NCI-H2081 (cell line): ENCODE measurements at regions not wholly inside any gene's neighbourhood (a gene's known extent, or its start where the extent isn't known, plus 50 kb on each side); places are given as distances from the start of the nearest gene placed in this dataset.
"Not testable (repeated sequence)": the region's sequence is repeated elsewhere in the genome, so short reads cannot be mapped to it uniquely, and the experiment has no call there.

ENCODE experiments used
- DNase-seq, 2 experiments: peaks; one replicate each; lab custom pipeline; 2025; lab: John Stamatoyannopoulos, UW

DNA sequence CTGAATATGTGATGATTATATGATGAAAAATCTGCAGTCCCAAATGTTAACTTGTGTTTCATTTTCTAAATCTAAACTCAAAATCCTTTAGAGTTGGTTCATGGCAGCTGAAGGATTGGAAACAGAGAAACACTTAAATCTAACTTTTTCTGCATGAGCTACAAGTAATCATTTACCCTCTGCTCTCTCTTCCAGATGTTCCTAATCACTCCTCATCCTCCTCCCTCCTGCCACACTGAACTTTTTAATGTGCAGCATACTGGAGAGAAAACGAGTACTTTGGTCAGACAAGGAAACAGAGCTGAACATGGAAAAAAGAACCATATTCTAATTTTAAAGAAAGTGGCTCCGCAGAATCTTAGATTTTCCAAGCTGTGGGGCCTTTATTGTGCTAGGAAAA is 321.2 kb upstream of the COL8A1 start:
- DNase-seq, result no peak

DNA sequence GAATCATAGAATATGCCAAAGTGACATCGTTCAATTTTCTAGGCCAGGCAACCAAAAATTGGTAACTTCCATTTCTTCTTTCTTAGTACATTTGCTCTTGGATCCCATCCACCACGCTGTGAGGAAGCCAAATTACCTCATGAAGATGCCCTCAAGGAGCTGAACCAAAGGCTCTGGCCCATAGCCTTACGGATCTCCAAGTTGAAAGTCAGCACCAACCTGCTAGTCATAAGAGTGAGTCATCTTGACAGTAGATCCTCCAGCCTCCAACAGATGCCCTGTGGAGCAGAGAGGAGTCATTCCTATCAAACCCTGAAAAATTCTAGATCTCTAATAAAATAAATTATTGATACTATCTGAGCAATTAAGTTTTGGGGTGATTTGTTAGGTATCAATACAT is 322.5 kb upstream of the COL8A1 start:
- DNase-seq, result no peak

DNA sequence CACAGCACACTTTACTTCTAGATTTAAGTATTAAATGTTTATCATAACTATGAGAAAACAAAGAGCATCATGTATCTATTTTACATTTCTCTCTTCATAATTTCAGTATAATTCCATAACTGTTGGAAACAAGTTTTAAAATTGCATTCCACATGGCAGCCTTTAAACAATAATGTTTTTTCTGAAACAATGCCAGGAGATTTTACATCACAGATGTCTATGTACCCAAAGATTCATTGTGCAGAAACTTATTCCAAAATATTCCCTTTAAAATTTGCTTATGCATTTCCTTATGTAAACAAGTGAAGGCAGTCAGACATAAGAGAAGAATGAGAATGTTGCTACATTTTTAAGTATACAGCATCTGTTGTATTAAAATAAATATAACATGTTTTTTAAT is 324.9 kb upstream of the COL8A1 start:
- DNase-seq, result no peak

DNA sequence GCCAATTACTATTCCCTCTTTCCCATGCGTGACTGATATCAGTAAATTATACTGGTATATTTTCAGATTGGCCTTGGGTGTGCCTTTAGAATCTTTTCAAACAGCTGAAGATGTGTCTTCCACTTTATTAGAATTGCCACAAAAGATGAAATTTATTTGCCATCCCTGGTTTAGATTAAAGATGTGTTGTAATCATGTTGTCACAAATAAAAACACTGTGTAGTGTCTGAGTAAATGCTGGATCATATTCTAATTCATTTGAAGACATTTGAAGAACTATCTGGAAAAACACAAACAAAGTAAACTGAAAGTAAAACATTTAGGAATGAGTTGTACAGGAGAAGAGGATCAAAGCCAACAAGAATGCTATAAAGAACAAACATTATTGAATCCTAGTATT is 339.7 kb upstream of the COL8A1 start:
- DNase-seq, result no peak

DNA sequence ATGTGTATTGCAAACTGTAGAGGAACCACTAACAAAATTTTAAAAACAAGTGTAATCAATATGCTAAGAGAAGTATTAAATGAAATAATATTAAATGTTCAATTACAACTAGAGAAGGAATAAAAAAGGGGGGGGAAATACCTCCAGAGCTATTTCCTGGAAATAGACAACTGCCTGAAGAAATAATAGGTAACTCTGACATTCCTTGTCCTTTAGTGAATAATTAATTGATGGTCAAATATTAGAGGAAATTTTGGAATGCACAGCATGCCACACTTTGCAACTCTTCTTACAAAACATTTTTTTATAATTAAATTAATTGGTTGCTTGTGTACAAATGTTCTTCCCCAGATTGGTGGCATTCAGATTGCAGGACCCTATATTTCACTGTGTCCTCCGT is 342.6 kb upstream of the COL8A1 start:
- no peak for DNase-seq

DNA sequence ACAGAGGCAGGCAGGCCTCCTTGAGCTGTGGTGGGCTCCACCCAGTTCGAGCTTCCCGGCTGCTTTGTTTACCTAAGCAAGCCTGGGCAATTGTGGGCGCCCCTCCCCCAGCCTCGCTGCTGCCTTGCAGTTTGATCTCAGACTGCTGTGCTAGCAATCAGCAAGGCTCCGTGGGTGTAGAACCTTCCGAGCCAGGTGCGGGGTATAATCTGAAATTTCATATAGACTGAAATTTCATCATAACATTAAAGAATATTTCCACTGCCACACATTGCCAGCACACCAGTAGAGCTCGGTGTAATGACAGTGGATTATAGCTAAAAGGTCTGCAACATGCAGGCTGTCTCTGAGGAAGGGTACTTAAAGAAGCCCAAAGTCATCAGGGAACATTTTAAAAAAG is 344.3 kb upstream of the COL8A1 start:
- not testable (repeated sequence) for DNase-seq

DNA sequence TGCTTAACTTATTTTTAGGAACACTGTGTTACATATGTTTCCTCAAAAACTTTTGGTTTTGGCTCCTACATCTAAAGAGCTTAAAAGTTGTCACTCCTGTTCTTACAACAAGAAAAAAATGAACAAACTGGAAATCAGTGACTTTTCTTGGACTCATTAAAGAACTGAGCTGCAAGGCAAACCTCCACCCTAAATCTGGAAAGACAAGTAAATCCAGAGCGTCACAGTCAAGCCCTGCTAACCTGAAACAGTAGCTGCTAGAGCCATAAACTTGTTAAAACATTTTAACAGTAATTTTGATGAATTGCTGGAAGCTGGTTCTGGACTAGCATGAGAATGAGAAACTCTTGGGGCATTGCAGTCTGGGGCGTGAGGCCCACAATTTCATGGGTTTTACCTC is 350.5 kb upstream of the COL8A1 start:
- DNase-seq, result no peak

DNA sequence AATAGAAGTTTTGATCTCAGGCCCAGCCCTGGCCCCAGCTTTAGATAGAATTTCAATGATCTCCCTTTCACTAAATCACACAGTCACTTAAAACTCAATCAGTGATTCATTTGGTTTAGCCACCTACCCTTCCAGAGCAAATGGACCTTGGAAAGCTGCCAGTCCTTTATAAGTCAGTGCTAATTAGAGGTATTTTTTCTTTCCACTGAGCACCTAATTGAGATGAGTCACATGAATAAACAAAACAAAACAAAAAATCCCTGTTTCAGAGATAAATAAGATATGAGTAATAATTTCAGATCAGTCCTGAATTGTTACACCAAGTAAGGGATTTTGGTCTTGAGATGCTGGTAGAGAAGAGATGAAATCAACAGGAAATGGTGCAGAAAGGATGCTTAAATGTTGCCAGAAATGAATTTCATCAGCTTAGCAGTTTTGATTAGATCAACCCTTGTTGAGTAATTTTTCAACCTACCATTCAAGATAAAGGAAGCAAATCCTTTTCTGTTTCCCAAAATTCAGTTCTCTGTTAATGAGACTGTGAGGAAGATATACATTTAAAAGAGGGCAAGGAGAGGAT is 352.0 kb upstream of the COL8A1 start:
- DNase-seq, result no peak

DNA sequence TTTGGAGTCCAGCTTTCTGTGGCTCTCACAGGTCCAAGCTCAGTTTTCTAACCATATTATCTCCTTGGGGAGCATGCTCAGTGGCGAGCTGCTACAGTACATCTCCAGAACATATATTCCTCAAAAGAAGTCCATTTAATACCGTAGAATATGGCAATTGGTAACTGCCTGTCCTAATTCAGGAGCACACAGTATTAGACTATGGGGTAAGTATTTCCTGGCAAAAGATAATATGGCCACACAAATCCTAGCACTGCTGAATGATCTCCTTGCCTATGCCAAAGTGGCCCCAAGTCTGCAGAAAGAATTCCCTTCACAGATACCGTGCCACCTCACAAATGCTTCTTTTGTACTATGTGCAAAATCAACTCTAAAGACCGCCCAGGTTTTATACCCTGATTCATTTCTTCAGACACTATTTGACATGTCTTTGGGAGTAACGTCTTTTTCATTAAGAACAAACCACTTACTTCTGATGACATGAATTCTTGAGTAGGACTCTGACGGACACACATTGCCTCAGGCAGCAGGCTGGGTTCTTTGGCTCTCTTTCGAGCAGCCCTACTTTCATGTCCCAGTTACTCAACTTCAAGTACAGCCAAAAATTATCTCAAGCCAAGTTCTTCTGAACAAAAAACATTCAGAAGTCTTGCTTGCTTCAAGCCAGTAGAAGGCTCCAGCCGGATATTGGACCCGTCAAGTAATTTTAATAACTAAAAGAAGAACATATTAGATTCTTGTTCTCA is 368.3 kb upstream of the DCBLD2 start:
- no peak for DNase-seq

DNA sequence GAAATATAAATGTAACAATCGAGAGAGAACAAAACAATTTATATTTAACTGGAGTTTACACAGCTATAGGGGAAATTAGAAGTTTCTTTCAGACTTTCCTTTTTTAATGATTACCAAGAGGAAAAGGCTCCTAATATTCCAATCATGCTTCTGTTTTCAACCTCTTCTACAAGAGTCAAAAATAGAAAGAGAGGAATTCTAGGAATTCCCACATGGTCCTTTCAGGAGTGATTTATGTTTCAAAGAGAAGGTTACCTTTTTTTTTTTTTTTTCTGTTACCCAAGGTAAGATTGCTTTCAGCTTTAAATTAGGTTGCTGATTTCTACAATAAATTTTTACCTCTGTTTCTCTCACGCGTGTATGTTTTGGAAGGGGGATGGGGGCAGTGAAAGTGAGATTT is 355.3 kb upstream of the DCBLD2 start:
- no peak for DNase-seq

DNA sequence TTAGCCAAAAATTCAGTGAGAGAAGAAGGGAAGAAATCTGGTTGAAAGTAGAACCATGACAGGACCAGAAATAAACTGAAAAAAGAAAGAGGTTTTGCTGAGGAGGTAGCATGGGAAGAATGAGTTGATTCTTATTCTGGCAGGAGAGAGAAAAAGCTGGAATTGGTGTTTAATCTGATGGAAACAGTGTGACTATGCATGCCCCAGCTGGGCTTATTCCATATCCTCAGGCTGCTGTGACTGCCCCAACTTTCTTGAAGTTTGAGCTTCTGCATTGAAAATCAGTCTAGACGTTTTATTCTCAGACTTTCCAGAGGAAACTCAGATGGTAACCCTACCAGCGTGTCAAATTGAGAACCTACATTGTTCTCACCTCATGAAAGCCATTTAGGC is 352.5 kb upstream of the DCBLD2 start:
- DNase-seq, result no peak

DNA sequence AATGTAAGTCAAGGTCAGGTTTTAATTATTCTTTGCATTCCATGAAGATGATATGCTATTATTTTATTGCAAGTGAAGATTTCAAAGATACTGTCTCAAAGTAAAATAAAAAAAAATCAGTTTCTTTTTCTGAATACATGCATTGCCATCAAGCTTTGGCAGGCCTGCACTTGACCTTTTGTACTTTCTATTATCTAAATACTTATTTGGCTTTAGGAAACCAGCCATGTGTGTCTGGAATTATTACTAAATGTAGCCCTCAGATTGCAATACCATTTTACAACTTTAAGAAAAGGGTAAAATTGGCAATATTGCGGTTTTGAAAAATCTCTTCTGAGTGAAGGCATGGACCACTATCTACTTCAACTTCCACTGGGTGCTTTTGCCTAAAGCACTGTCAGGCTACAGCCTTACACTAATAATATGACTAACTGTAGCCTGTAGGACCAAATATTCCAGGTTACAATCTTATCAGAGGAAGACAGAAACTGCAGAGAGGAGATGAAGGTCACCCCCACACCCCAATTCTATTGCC is 349.4 kb upstream of the DCBLD2 start:
- no peak for DNase-seq

DNA sequence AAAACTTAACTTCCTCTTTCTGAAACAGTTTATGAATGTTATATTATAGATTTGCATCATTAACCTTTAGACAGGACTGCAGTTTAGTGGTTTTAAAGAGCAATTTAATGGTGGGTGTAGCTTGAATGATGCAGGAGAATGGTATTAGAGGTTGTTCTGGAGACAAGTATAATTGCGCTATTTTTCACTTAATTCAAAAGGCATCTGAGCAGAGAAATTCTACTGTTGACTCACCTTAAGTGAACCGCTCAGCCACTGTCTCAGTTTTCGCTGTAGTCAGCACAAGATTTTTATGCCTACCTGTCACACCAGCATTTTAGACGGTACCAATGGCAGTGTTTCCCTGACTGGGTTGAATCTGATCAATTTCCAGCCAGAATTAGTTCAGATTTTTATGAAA is 348.8 kb upstream of the DCBLD2 start:
- no peak for DNase-seq

DNA sequence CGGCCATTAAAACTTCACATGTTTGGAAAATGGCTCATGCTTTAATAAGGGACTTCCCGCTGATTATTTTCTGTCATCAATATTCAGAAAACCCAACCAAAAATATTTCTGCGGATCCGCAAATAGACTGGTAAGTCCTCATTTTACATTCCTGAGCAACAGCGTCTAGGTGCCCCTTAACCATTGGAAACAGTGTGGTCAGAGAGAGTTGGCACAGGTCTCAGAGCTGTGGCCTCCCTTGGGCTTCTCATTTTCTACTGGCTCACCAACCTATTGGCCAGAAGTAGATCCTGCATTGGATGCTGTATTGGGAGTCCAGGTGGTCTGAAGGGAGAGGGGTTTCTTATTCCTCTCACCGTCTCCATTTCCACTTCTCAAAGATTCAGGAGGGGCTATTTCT is 348.1 kb upstream of the DCBLD2 start:
- no peak for DNase-seq

DNA sequence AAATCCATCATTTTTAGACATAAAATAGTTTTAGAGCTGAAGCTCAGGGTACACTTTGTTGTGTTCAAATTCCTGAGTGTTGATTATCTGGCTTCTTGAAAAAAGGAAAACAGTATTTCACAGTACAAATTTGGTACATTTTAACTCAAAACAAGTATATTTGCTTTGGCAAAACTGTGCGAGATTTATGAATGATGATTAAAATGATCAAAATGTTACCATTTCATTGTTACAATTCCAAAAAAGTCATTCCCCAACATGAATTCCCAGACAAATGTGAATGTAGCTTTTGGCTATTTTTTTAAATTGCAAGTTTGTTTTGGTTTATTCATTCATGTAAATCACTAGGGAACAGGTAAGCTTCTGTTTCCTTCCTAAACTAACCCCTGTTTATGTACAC is 347.4 kb upstream of the DCBLD2 start:
- no peak for DNase-seq

DNA sequence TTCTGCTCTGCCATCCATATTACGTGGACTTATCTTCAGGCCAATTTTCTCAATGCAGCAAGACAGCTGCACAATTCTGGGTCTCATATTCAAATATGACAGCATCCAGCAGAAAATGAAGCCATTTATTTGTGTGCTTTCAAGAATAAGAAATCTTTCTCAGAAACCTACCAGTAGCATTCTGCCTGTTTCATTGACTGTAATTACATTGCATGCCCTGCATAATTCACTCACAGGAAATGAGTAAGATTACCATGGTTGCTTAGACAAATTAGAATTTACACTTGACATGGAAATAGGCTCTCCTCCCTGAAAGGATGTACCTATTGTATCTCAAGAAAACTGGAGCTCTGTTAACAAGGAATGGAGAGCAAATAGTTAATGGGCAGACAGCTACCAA is 346.6 kb upstream of the DCBLD2 start:
- DNase-seq, result no peak

DNA sequence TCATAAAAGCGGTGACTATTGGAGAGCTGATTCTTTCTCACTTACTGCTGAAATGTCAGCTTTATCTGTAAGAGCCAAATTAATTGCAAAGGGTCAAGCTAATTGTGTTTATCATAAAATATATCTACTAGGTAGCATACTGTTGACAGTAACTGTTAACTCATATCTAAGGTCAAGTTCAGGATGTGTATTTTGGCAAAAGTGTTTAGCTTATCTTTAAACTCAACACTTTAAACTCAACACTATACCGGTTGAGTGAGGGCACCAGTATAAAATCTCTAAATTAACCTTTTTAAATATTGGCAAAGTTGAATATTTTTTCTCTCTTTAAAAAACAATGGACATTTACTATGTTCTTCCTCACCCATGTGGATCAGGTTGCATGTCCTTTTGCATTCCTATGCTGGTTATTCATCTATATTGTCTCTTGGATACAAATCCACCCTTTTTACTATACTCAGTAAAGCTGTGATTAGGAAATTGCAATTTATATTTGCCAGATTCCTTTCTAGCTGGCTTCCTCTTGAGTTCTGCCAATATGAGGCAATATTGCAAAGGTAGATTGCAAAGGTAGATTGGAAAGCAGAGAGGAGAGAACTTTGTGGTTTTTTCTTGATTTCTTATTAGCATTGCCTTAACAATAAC is 344.6 kb upstream of the DCBLD2 start:
- no peak for DNase-seq

DNA sequence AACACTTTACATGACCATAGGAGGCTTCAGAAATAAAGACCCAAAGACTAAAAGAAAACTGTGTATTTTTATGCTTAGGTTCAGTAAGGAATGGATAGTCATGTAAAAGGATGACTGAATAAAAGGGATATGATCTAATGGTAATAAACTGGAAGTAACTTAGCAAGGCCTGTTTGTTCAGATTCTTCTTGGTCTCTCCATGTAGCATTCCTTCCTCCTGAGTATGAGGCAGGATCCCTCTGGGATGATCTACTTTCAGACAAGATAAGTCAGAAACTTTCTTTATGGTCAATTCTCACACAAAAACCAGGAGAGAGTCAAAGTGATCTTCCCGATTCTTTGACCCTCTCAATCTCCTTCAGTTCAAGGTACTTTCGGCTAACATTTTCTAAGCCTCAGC is 340.8 kb upstream of the DCBLD2 start:
- no peak for DNase-seq

DNA sequence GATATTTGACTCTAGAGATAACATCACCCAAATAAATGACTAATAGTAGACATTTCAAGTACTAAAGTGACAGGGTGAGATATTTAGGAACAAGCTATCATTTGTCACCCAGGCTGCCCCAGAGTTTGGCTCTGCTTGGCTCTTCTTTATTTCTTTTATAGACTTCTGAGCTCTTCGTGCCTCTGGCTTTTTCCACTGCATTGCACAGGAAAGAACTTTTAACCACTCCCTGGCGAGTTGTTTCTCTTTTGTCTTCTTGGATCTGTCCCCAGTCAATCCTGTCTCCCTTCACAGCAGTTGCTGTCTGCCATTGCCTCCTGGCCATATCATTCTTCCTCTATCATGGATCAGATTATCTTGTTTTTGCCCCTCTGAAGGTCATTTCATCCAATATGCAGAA is 339.2 kb upstream of the DCBLD2 start:
- no peak for DNase-seq

DNA sequence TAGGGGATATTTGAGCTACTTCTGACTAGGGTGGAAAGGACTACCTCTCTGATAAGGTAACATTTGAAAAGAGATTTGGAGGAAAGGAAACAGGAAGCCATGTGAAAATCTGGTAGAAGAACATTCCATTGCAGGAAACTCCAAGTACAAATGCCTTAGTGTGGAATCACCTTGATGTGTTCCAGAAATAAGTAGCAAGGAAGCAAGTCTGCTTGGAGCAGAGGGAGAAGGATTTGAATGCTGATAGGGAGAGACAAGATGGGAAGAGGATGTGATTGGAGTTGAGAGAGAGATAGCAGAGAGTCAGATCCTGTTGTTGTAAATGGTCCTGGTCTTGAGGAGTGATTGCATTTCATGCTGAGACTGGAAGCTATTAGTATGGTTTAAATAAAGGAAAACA is 335.1 kb upstream of the DCBLD2 start:
- no peak for DNase-seq

DNA sequence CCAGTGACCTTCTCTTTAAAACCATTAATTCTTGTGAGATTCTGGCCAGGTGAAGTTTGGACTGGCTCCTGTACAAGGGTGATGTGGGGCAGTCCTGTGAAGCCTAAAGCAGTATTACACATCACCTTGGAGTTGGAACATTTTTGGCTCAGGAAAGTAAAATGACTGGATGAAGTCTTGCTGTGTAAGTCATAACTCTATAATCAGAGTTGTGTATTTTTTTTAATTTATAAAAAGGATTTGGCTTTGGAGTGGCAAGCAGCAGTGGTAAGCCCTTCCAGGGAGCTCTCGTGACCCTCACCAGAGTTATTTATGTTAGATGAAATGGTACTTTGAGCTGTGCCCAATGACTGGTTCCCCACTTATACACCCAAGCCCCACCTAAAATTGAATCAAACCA is 331.2 kb upstream of the DCBLD2 start:
- no peak for DNase-seq

DNA sequence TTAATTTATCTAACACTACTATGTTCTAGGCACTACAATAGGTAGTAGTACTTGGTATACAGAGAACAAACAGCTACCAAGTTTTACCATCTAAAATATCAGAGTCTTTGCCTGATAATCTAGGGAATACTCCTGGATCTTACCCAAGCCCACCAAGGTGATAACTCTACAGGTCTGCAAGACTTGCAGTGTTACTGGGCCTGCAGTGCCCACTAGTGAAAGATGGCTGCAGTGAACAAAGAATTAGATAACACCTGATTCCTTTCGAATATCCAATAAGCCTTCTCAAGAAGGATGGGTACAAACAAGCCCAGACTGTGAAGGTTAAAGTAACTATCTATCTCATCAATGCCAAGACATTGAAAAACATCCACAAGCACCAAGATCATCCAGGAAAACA is 317.0 kb upstream of the DCBLD2 start:
- DNase-seq, result no peak

DNA sequence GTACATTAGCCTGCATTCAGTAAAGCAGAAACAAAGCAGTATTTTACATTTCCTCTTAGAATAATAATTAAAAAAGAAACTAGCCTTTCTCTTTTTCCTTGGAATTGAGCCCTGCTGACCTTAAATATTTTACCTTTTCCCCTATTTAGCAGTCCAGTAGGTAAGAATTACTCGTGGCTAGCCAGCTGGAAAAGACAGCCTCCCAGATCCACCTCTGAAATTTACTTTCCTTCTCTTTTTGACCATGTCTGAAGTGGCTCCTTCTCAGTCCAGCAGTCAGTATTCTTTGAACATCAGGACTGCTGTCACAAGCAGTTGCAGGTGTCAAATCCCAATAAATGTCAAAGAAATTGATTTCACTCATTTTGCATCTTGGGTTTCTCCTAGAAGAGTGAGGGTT is 311.5 kb upstream of the DCBLD2 start:
- no peak for DNase-seq

DNA sequence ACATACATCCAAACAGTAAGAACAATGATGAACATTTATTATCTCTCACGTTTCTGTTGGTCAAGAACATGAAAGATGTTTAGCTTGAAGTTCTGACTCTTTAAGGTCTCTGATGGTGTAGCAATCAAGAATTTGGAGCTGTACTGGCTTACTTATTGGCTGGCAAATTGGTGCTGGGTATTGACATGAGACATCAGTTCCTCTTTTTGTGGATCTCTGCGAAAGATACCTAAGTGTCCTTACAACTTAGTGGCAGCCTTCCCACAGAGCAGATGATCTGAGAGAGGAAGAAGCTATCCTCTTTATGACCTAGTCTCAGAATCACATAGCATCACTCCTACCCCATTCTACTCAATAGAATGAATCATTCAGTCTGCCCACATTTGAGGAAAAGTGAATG is 309.8 kb upstream of the DCBLD2 start:
- DNase-seq, result no peak
